GM18519 (cell line): ENCODE measurements at regions not wholly inside any gene's neighbourhood (a gene's known extent, or its start where the extent isn't known, plus 50 kb on each side); places are given as distances from the start of the nearest gene placed in this dataset.
"Not testable (repeated sequence)": the region's sequence is repeated elsewhere in the genome, so short reads cannot be mapped to it uniquely, and the experiment has no call there.

Source experiments
- ATAC-seq: cut with Tn5 transposase; IDR thresholded peaks from one replicate; pipeline ENCODE4 v1.9.1; 2021; ENCODE audit warnings: mild to moderate bottlenecking, moderate library complexity; ENCODE audit not compliant: unreplicated experiment, low FRiP score

DNA sequence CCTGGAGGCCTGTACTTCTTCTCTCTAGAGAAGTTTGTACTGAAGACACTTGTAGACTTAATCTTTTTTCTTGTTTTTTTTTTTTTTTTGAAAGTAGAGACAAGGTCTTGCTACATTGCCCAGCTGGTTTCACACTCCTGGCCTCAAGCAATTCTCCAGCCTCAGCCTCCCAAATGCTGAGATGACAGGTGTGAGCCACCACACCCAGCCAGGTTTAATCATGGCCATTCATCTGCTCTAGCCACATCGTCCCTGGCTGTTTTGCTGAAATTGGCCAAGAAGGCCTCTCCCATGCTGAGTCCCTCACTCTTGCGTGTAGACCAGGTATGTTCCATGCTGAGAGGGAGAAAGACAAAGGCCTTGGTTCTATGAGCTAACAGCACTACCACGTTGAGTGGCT, 176.2 kb downstream of the JCAD start:
- ATAC-seq = no peak

- ATAC-seq = no peak
Measured at GRCh38 chr10:29882766-29883165, 176.6 kb downstream of the JCAD start.

- ATAC-seq = no peak
Measured at GRCh38 chr10:29881811-29882210, 177.6 kb downstream of the JCAD start.

GRCh38 chr10:29881336-29881771, 178.0 kb downstream of the JCAD start:
- no peak for ATAC-seq

DNA sequence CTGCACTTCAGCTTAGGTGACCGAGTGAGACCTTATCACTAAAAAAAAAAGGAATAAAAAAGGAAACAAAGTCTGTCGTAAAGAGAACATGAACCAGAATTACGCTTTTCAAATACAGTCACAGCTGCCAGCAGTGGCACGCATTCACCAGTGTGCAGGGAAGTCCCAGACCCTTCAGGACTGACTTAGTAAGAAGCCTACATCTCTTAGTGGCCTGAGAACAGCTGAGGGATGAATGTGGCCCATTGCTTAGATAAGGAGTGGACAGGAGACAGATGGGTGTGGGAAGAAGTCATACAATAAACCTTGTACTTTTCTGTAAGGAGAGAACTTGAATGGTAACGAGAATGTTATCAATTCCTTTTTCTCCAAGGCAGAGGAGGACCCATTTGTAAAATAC, 178.5 kb downstream of the JCAD start:
- no peak for ATAC-seq

DNA sequence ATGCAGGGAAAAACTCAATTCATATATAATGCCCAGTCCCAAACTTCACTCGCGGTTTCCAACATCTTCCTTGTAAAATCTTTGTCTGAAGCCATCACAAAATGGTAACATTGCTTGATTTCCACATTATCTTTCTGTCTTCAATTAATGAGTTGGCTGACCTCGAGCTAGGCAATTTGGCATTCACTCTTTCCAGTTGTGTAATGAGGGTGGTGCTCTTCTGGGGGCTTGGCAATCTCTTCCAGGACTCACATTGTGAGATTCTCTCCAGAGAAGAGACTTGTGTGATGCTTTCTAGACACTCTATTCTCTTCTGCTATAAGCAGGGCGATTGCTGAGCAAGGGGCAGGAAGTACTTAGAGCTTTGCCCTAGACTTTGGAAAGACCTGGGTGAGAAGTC, 179.5 kb downstream of the JCAD start:
- no peak for ATAC-seq

- no peak for ATAC-seq
Measured at GRCh38 chr10:29878492-29878891, 180.9 kb downstream of the JCAD start.

GRCh38 chr10:29877793-29878491, 181.4 kb downstream of the JCAD start:
- no peak for ATAC-seq

GRCh38 chr10:29876008-29876555, 183.3 kb downstream of the JCAD start:
- no peak for ATAC-seq

DNA sequence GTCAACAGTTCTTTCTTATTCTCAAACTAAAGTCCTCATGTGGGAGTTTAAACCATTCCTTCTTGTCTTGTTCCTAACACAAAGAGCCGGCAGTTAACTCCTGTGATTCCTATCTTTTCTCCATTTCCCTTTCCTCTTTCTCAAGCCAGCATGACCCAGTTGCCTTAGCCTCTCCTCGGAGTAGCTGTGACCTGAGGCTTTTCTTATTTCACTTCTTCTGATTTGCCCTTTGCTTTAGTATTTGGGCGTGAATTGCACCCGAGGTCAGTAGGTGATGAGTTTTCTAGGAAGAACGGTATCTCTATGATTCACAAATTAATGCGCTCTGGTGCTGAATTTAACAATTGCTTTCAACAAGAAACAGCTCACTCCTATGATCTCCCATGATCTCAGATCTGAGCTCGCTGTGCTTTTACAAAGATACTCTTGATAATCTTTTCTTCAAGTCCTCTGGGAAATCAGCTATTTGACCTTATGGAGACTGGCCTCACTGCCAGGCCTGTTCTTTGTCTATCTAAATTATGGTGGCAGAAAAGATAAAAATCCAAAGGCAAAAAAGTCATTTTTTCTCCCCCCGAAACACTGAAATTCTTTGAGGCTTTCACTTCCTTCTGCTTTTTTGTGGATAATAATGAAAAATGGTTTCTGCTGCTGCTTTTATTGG, 184.6 kb downstream of the JCAD start:
- ATAC-seq = no peak

DNA sequence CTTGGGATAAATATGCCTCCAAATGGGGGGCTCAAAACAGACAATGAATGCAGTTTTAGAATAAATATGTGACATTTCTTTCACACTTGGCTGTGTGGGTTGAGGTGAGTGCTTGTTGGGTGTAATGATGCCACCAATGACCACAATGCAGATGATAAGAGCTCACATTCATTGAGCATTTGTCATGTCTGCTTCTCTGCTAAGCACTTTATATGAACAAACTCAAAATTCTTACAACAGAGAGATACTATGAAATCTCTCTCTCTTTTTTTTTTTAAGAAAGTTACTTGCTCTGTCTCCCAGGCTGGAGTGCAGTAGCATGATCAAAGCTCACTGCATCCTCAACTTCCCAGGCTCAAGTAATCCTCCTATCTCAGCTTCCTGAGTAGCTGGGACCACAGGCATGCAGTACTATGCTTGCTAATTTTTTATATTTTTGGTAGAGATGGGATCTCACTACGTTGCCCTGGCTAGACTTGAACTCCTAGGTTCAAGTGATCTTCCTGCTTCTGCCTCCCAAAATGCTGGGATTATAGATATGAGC, 185.4 kb downstream of the JCAD start:
- no peak for ATAC-seq

DNA sequence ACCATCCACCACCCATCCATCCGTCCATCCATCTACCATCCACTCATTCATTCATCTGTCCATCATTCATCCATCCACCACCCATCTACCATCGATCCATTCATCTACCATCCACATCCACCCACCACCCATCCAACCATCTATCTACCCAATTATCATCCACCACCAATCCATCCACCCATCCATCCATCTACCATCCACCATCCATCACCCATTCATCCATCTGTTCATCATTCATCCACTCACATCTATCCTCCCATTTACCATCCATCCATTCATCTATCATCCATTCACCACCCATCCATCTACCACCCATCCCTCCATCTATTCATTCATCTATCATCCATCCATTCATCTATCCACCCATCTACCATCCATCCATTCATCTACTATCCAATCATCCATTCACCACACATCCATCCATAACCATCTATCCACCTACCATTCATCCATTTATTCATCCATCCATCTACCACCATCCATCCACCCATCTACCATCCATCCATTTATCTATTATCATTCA, 188.8 kb downstream of the JCAD start:
- no peak for ATAC-seq

DNA sequence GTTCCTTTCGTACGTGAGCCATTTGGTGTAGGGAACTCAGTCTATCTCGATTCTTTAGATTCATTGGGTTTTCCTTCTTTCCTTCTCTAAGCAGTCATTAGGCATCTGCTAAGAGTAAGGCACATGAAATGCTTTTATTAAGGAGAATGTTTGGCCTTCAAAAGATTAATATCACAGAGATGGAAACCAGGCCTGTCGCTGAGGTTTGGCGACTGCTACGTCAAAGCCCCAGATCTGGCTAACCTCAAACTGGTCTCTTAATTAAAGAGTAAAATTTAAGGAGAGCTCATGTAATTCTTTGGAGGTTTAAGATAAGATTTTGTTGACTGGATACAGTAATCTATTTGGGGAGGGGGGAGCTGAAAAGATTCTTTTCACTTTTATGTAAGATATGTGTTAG, 189.8 kb downstream of the JCAD start:
- ATAC-seq = no peak

GRCh38 chr10:29866356-29866755, 193.0 kb downstream of the JCAD start:
- ATAC-seq = no peak

GRCh38 chr10:29865700-29866355, 193.6 kb downstream of the JCAD start:
- no peak for ATAC-seq

GRCh38 chr10:29862923-29863614, 196.3 kb downstream of the JCAD start:
- ATAC-seq = no peak

DNA sequence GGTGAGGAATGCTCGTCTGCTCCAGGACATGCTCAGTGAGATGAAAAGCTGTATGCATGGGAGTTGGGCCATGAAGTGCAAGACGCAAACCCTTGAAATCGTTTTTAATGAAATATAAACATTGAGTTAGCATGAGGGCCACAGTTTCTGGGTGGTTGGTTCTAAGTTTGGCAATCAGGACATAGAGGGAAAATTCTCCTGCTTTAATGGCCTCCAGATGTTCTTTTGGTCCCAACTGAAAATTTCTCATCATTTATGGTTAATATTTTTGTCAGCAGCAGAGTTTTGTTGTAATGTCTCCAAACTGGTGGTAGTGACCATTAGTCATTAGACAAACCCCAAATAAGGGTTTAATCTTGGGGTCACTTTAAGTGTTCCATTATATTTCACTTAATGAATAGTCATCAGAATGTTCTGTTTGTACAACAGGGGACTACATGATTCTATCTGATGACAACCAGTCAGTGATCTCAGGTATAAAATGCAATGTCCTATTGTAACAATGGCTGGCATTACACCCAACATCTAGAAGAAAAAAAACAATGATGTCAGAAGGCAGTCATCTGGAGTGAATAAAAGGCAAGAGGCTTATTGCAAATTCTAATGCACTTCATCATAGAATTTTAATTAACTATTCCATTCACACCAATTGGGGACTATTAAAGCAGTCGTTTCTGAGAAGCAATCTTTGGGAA, 197.4 kb downstream of the JCAD start:
- no peak for ATAC-seq

GRCh38 chr10:29861231-29861630, 198.2 kb downstream of the JCAD start:
- not testable (repeated sequence) for ATAC-seq

DNA sequence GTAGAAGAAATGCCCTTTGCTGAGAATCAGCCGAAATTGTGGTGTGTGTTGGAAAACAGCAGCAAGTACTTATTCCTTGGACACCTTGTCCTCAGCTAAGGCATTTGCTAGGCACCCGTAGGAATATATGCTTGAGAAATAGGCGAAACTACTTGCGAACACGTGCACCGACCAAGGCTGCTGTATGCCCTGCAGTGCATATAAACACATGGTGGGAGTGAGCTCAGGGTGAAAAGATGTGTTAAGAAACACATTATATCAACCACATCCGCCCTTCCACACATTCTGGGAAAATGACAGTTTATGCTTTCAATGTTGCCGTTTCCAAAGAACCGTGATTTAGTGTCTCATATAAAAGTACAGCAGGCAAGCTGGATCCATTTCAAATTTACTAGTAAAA, 199.2 kb downstream of the JCAD start:
- ATAC-seq = no peak
